ENCODE measurements at regions not wholly inside any gene's neighbourhood (a gene's known extent, or its start where the extent isn't known, plus 50 kb on each side); places are given as distances from the start of the nearest gene placed in this dataset.

GRCh38 chr11:79514290-79514689, 73.5 kb upstream of the TENM4 start:
- Histone ChIP-seq H3K27me3 (ENCODE audit: control insufficient read depth, insufficient read depth, low read length) (no peaks in the 10 kb centered on the region), H3K27ac (ENCODE audit: low read depth in 2 of 2, low read length in 2 of 2) (no peak overlapping the region), H3K9me3 (ENCODE audit: control insufficient read depth in 2 of 3, insufficient read depth in 1 of 3, low read length in 3 of 3) (peaks cover 0 to 5% (median 0%) of the 10 kb centered on the region in 3 donors), H3K9ac (ENCODE audit: low read length in 3 of 3) (no peak overlapping the region), H3K4me3 (ENCODE audit: low read length in 3 of 3) (no peak overlapping the region), H3K4me1 (ENCODE audit: control insufficient read depth in 2 of 3, insufficient read depth in 2 of 3, low read depth in 1 of 3, low read length in 3 of 3) (no peaks in the 10 kb centered on the region), H3K36me3 (ENCODE audit: control insufficient read depth in 2 of 3, insufficient read depth in 3 of 3, low read length in 3 of 3) (no peaks in the 10 kb centered on the region)
- FAIRE-seq (no peak), DNase-seq (no peak)
- intact Hi-C loops (cut with DNase I): no loop called here
- TF ChIP-seq CTCF (IDR thresholded peaks at IDR 0.05; ENCODE audit: borderline replicate concordance, extremely low read depth, insufficient read depth): no peak

DNA sequence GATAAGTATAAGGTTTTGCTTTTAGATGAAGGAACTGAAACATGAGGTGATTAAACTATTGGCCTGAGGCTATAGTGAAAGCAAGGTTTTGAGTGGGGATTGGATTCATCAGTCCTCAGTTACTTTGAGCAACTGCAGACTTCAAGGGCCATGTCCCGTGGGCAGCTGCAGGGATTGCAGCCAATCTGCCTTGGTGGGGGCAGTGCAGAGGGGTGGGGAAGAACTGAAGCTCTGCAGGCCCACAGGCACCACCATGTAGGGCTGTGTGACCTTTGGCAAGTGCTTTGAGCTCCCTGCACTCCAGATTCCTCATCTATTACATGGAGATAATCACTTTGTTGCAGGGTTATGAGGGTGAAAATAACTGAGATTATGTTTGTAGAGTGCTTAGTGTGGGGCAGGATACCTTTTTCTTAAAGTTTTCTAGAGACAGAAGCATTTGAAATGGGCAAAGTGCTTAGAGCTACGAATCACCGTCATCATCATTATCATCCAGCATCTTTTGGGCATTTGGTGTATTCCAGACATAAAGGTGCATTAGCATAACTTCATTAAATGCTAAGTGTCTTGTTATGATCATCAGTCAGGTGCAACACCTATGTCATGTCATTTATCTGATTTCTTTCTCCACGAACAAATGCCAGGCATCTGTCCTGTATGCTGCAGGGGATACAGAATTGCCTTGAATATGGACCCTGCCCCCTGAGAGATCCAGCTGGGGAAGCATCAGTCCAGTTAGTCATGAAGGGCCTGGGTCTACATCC, 72.1 kb upstream of the TENM4 start:
- FAIRE-seq: no peak
- no peak for TF ChIP-seq CTCF (IDR thresholded peaks at IDR 0.05; ENCODE audit: borderline replicate concordance, extremely low read depth, insufficient read depth)

GRCh38 chr11:79510960-79511359, 70.1 kb upstream of the TENM4 start:
- no peaks in the 10 kb centered on the region for H3K36me3 ChIP-seq (ENCODE audit: control insufficient read depth in 2 of 3, insufficient read depth in 3 of 3, low read length in 3 of 3)
- DNase-seq: peak in 4 of 5 donors; percentile 35 to 57 (median 50)
- no peak overlapping the region for H3K9ac ChIP-seq (ENCODE audit: low read length in 3 of 3)
- no peaks in the 10 kb centered on the region for H3K4me1 ChIP-seq (ENCODE audit: control insufficient read depth in 2 of 3, insufficient read depth in 2 of 3, low read depth in 1 of 3, low read length in 3 of 3)
- H3K9me3 ChIP-seq (ENCODE audit: control insufficient read depth in 2 of 3, insufficient read depth in 1 of 3, low read length in 3 of 3): peaks cover 0 to 5% (median 0%) of the 10 kb centered on the region in 3 donors
- FAIRE-seq: no peak
- no peaks in the 10 kb centered on the region for H3K27me3 ChIP-seq (ENCODE audit: control insufficient read depth, insufficient read depth, low read length)
- no peak overlapping the region for H3K4me3 ChIP-seq (ENCODE audit: low read length in 3 of 3)
- intact Hi-C loops (cut with DNase I): no loop called here
- TF ChIP-seq CTCF (IDR thresholded peaks at IDR 0.05; ENCODE audit: borderline replicate concordance, extremely low read depth, insufficient read depth): no peak
- no peak overlapping the region for H3K27ac ChIP-seq (ENCODE audit: low read depth in 2 of 2, low read length in 2 of 2)

More for the DNA sequence above, 72.1 kb upstream of the TENM4 start:
- intact Hi-C loops (cut with DNase I): no loop called here
- Histone ChIP-seq H3K27ac (ENCODE audit: low read depth in 2 of 2, low read length in 2 of 2) (no peak overlapping the region), H3K9me3 (ENCODE audit: control insufficient read depth in 2 of 3, insufficient read depth in 1 of 3, low read length in 3 of 3) (peaks cover 0 to 5% (median 0%) of the 10 kb centered on the region in 3 donors), H3K9ac (ENCODE audit: low read length in 3 of 3) (no peak overlapping the region), H3K4me3 (ENCODE audit: low read length in 3 of 3) (no peak overlapping the region), H3K4me1 (ENCODE audit: control insufficient read depth in 2 of 3, insufficient read depth in 2 of 3, low read depth in 1 of 3, low read length in 3 of 3) (no peaks in the 10 kb centered on the region), H3K36me3 (ENCODE audit: control insufficient read depth in 2 of 3, insufficient read depth in 3 of 3, low read length in 3 of 3) (no peaks in the 10 kb centered on the region), H3K27me3 (ENCODE audit: control insufficient read depth, insufficient read depth, low read length) (no peaks in the 10 kb centered on the region)
- no peak for DNase-seq
